HG03060 (cell line): ENCODE measurements at regions not wholly inside any gene's neighbourhood (a gene's known extent, or its start where the extent isn't known, plus 50 kb on each side); places are given as distances from the start of the nearest gene placed in this dataset.

Source experiments
- ATAC-seq: cut with Tn5 transposase; IDR thresholded peaks from one replicate; pipeline ENCODE4 v1.9.1; 2021; ENCODE audit warnings: low read depth, moderate number of reproducible peaks; ENCODE audit not compliant: unreplicated experiment

GRCh38 chr5:14090755-14091154 lies 52.4 kb upstream of the TRIO start:
- ATAC-seq, result no peak

- no peak for ATAC-seq
Observed at GRCh38 chr5:14090290-14090689, 52.9 kb upstream of the TRIO start.

GRCh38 chr5:14089198-14089597 lies 53.9 kb upstream of the TRIO start:
- no peak for ATAC-seq

- no peak for ATAC-seq
Observed at GRCh38 chr5:14086261-14086660, 56.9 kb upstream of the TRIO start.

GRCh38 chr5:14082973-14083372 lies 60.2 kb upstream of the TRIO start:
- ATAC-seq, result no peak

GRCh38 chr5:14082523-14082922 lies 60.6 kb upstream of the TRIO start:
- no peak for ATAC-seq

GRCh38 chr5:14081791-14082190 lies 61.4 kb upstream of the TRIO start:
- no peak for ATAC-seq

GRCh38 chr5:14078716-14079115 lies 64.4 kb upstream of the TRIO start:
- ATAC-seq, result no peak

- no peak for ATAC-seq
Observed at GRCh38 chr5:14077501-14077900, 65.6 kb upstream of the TRIO start.

- no peak for ATAC-seq
Observed at GRCh38 chr5:14076561-14076960, 66.6 kb upstream of the TRIO start.

- ATAC-seq, result no peak
Observed at GRCh38 chr5:14075937-14076336, 67.2 kb upstream of the TRIO start.

- ATAC-seq, result no peak
Observed at GRCh38 chr5:14071433-14071832, 71.7 kb upstream of the TRIO start.

GRCh38 chr5:14069021-14069420 lies 74.1 kb upstream of the TRIO start:
- ATAC-seq, result no peak

GRCh38 chr5:14068136-14068535 lies 75.0 kb upstream of the TRIO start:
- ATAC-seq, result no peak

GRCh38 chr5:14066326-14066725 lies 76.8 kb upstream of the TRIO start:
- no peak for ATAC-seq

- ATAC-seq, result no peak
Observed at GRCh38 chr5:14064841-14065240, 78.3 kb upstream of the TRIO start.

GRCh38 chr5:14063691-14064090 lies 79.5 kb upstream of the TRIO start:
- no peak for ATAC-seq

GRCh38 chr5:14063138-14063537 lies 80.0 kb upstream of the TRIO start:
- no peak for ATAC-seq

- no peak for ATAC-seq
Observed at GRCh38 chr5:14062178-14062577, 81.0 kb upstream of the TRIO start.

GRCh38 chr5:14061106-14061505 lies 82.0 kb upstream of the TRIO start:
- ATAC-seq, result no peak

- ATAC-seq, result no peak
Observed at GRCh38 chr5:14060218-14060617, 82.9 kb upstream of the TRIO start.

GRCh38 chr5:14059810-14060209 lies 83.3 kb upstream of the TRIO start:
- no peak for ATAC-seq

- no peak for ATAC-seq
Observed at GRCh38 chr5:14057289-14057688, 85.9 kb upstream of the TRIO start.

GRCh38 chr5:14056039-14056438 lies 87.1 kb upstream of the TRIO start:
- no peak for ATAC-seq
